GM23338 (cell line): ENCODE measurements at regions not wholly inside any gene's neighbourhood (a gene's known extent, or its start where the extent isn't known, plus 50 kb on each side); places are given as distances from the start of the nearest gene placed in this dataset.
"Not testable (repeated sequence)": the region's sequence is repeated elsewhere in the genome, so short reads cannot be mapped to it uniquely, and the experiment has no call there.

Experiments
- ATAC-seq: fragments of 200-7000 bp; cut with Tn5 transposase; 3 replicates; pipeline ENCODE4 v1.9.1; 2020
- DNase-seq: peaks from one replicate; pipeline ENCODE4 v3.0.0-alpha.2; 2015; ENCODE audit warnings: low spot score
- H2AFZ ChIP-seq: fragments of 200-600 bp; sonication (generic); 2 replicates; pipeline ENCODE4 v1.8.0; 2016; ENCODE audit warnings: antibody characterized with exemption, mild to moderate bottlenecking, moderate library complexity
- H3F3A ChIP-seq: fragments of 200-600 bp; sonication (generic); replicated peaks from 2 replicates; pipeline ENCODE4 v1.8.0; 2017; ENCODE audit warnings: antibody characterized with exemption, mixed run types, low read depth
- H3K27ac ChIP-seq: fragments of 200-600 bp; sonication (generic); 2 replicates; pipeline ENCODE4 v1.6.1; 2016; ENCODE audit warnings: low read depth
- H3K27me3 ChIP-seq: fragments of 200-600 bp; sonication (generic); 2 replicates; pipeline ENCODE4 v1.8.0; 2016; ENCODE audit warnings: mild to moderate bottlenecking, mixed run types, moderate library complexity; ENCODE audit not compliant: insufficient read depth
- H3K36me3 ChIP-seq: fragments of 200-600 bp; sonication (generic); 2 replicates; pipeline ENCODE4 v1.8.0; 2016; ENCODE audit warnings: mild to moderate bottlenecking; ENCODE audit not compliant: insufficient read depth
- H3K4me1 ChIP-seq: fragments of 200-600 bp; sonication (generic); 2 replicates; pipeline ENCODE4 v1.8.0; 2016; ENCODE audit warnings: mild to moderate bottlenecking, moderate library complexity; ENCODE audit not compliant: insufficient read depth
- H3K4me2 ChIP-seq: fragments of 200-600 bp; sonication (generic); 2 replicates; pipeline ENCODE4 v1.7.1; 2017; ENCODE audit warnings: mixed run types
- H3K4me3 ChIP-seq: fragments of 200-600 bp; sonication (generic); 2 replicates; pipeline ENCODE4 v1.6.1; 2016; ENCODE audit warnings: mixed run types
- H3K79me2 ChIP-seq: fragments of 200-600 bp; sonication (generic); replicated peaks from 2 replicates; pipeline ENCODE4 v1.8.0; 2017; ENCODE audit warnings: mild to moderate bottlenecking; ENCODE audit not compliant: insufficient read depth
- H3K9me2 ChIP-seq: fragments of 200-600 bp; sonication (generic); 2 replicates; pipeline ENCODE4 v1.8.0; 2017; ENCODE audit not compliant: insufficient read depth
- H4K20me1 ChIP-seq: fragments of 200-600 bp; sonication (generic); replicated peaks from 2 replicates; pipeline ENCODE4 v1.8.0; 2017; ENCODE audit warnings: mild to moderate bottlenecking; ENCODE audit not compliant: insufficient read depth
- H3K27ac Mint-ChIP-seq: 2 replicates; pipeline ENCODE4 v1.8.0; 2020; ENCODE audit warnings: inconsistent platforms, mild to moderate bottlenecking, moderate library complexity, mixed read lengths
- H3K27me3 Mint-ChIP-seq: 3 replicates; pipeline ENCODE4 v1.8.0; 2022; ENCODE audit warnings: low read depth, mild to moderate bottlenecking, moderate library complexity, mixed read lengths, inconsistent platforms; ENCODE audit not compliant: insufficient read depth, poor library complexity
- H3K36me3 Mint-ChIP-seq: 3 replicates; pipeline ENCODE4 v1.8.0; 2021; ENCODE audit warnings: low read depth, mild to moderate bottlenecking, inconsistent platforms, moderate library complexity, mixed read lengths
- H3K4me1 Mint-ChIP-seq: 3 replicates; pipeline ENCODE4 v1.8.0; 2020; ENCODE audit warnings: mild to moderate bottlenecking, inconsistent platforms, mixed read lengths
- H3K4me3 Mint-ChIP-seq: 3 replicates; pipeline ENCODE4 v1.8.0; 2021; ENCODE audit warnings: moderate library complexity, mild to moderate bottlenecking, inconsistent platforms, mixed read lengths
- H3K9me3 Mint-ChIP-seq: 3 replicates; pipeline ENCODE4 v1.8.0; 2020; ENCODE audit warnings: moderate library complexity, mild to moderate bottlenecking, inconsistent platforms, mixed read lengths
- JUNB ChIP-seq: IDR thresholded peaks from one replicate; pipeline ENCODE4 v1.6.1; 2016; ENCODE audit warnings: antibody characterized with exemption; ENCODE audit not compliant: unreplicated experiment
- NANOG ChIP-seq: IDR thresholded peaks from 2 replicates; pipeline ENCODE4 v1.6.1; 2016; ENCODE audit warnings: antibody characterized with exemption, borderline replicate concordance
- TF ChIP-seq, protein P1 (sequence below), 2 experiments: fragments of 200-600 bp in 1 of 2; sonication (generic) in 1 of 2; conservative IDR thresholded peaks; 2 replicates each; pipeline versions ENCODE4 v1.5.1 to v1.6.1; 2016 to 2017; ENCODE audit warnings: antibody characterized with exemption in 2 of 2, low read depth in 2 of 2, mild to moderate bottlenecking in 2 of 2, moderate library complexity in 1 of 2

GRCh38 chr12:28036940-28037339 is 64.4 kb upstream of the PTHLH start:
- Histone ChIP-seq H3K36me3 (no peaks in the 10 kb centered on the region), H3K4me2 (no peak overlapping the region), H3K4me1 (peaks cover 5% of the 10 kb centered on the region; the same call in 1 of the 2 replicates), H3K27me3 (no peaks in the 10 kb centered on the region), H3K27ac (no peak overlapping the region), H4K20me1 (no peaks in the 10 kb centered on the region), H3K79me2 (no peaks in the 10 kb centered on the region), H3K9me2 (0 out of 2 replicates have a peak, but pooled peaks cover 3% of the 10 kb centered on the region), H3K4me3 (no peak overlapping the region), H2AFZ (no peak overlapping the region), H3F3A (no peaks in the 10 kb centered on the region)
- DNase-seq = no peak
- Mint-ChIP-seq H3K27me3 (no peaks in the 10 kb centered on the region), H3K4me3 (no peak overlapping the region), H3K9me3 (no peaks in the 10 kb centered on the region), H3K27ac (no peak overlapping the region), H3K36me3 (no peaks in the 10 kb centered on the region), H3K4me1 (no peaks in the 10 kb centered on the region; the same call in 2 of the 3 replicates)
- no peak for ATAC-seq
- no peak for TF ChIP-seq JUNB

- no peaks in the 10 kb centered on the region for H3K36me3 Mint-ChIP-seq
Measured at GRCh38 chr12:28040246-28040645, 67.7 kb upstream of the PTHLH start.

DNA sequence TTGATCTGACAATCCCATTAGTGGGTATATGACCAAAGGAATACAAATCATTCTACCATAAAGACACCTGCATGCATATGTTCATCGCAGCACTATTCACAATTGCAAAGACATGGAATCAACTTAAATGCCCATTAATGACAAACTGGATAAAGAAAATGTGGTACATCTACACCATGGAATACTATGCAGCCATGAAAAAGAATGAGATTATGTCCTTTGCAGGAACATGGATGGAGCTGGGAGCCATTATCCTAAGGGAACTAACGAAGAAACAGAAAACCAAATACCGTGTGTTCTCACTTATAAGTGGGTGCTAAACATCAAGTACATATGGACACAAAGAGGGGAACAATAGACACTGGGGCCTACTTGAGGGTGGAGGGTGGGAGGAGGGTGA is 74.1 kb upstream of the PTHLH start:
- ATAC-seq, H3F3A ChIP-seq, H2AFZ ChIP-seq, H3K4me3 Mint-ChIP-seq, H3K4me2 ChIP-seq, H3K36me3 ChIP-seq, H3K27ac ChIP-seq, H3K36me3 Mint-ChIP-seq, H3K4me3 ChIP-seq, H3K4me1 Mint-ChIP-seq, DNase-seq, H4K20me1 ChIP-seq, H3K79me2 ChIP-seq, H3K27me3 Mint-ChIP-seq, H3K27ac Mint-ChIP-seq, H3K4me1 ChIP-seq, H3K27me3 ChIP-seq: not testable (repeated sequence)
- peaks cover 12% of the 10 kb centered on the region; the same call in 1 of the 2 replicates for H3K9me2 ChIP-seq
- peaks cover 11% of the 10 kb centered on the region; the same call in 2 of the 3 replicates for H3K9me3 Mint-ChIP-seq

More at GRCh38 chr12:28040246-28040645, 67.7 kb upstream of the PTHLH start:
- Mint-ChIP-seq H3K27me3 (no peaks in the 10 kb centered on the region), H3K9me3 (no peaks in the 10 kb centered on the region), H3K4me1 (no peaks in the 10 kb centered on the region; the same call in 2 of the 3 replicates), H3K27ac (no peak overlapping the region), H3K4me3 (no peak overlapping the region)
- Histone ChIP-seq H3K4me3 (no peak overlapping the region), H3K4me2 (no peak overlapping the region), H2AFZ (peak overlapping the region; percentile 69; the same call in 1 of the 2 replicates), H4K20me1 (no peaks in the 10 kb centered on the region), H3K27me3 (no peaks in the 10 kb centered on the region), H3K4me1 (peaks cover 3% of the 10 kb centered on the region; the same call in 1 of the 2 replicates), H3K9me2 (peaks cover 7% of the 10 kb centered on the region; the same call in 1 of the 2 replicates), H3F3A (no peaks in the 10 kb centered on the region), H3K36me3 (no peaks in the 10 kb centered on the region), H3K27ac (no peak overlapping the region), H3K79me2 (no peaks in the 10 kb centered on the region)
- no peak for DNase-seq
- ATAC-seq = no peak
- TF ChIP-seq NANOG = no peak
- TF ChIP-seq, protein P1, sequence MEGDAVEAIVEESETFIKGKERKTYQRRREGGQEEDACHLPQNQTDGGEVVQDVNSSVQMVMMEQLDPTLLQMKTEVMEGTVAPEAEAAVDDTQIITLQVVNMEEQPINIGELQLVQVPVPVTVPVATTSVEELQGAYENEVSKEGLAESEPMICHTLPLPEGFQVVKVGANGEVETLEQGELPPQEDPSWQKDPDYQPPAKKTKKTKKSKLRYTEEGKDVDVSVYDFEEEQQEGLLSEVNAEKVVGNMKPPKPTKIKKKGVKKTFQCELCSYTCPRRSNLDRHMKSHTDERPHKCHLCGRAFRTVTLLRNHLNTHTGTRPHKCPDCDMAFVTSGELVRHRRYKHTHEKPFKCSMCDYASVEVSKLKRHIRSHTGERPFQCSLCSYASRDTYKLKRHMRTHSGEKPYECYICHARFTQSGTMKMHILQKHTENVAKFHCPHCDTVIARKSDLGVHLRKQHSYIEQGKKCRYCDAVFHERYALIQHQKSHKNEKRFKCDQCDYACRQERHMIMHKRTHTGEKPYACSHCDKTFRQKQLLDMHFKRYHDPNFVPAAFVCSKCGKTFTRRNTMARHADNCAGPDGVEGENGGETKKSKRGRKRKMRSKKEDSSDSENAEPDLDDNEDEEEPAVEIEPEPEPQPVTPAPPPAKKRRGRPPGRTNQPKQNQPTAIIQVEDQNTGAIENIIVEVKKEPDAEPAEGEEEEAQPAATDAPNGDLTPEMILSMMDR (conservative IDR thresholded peaks at IDR 0.05; ENCODE audit: low read depth in 2 of 2) = no peak
